Medulla oblongata (tissue), 1 donor: ENCODE measurements at regions not wholly inside any gene's neighbourhood (a gene's known extent, or its start where the extent isn't known, plus 50 kb on each side); places are given as distances from the start of the nearest gene placed in this dataset.

Source experiments
- DNase-seq: peaks from one replicate; pipeline ENCODE4 v3.0.0-alpha.2; 2015; ENCODE audit errors: extremely low spot score

- DNase-seq = no peak
Observed at GRCh38 chr2:12827721-12828120, 111.0 kb downstream of the TRIB2 start.

- DNase-seq = no peak
Observed at GRCh38 chr2:12828980-12829379, 112.2 kb downstream of the TRIB2 start.

- DNase-seq = no peak
Observed at GRCh38 chr2:12831016-12831415, 114.3 kb downstream of the TRIB2 start.

GRCh38 chr2:12834239-12834638, 117.5 kb downstream of the TRIB2 start:
- no peak for DNase-seq

- DNase-seq = no peak
Observed at GRCh38 chr2:12835733-12836132, 119.0 kb downstream of the TRIB2 start.

- no peak for DNase-seq
Observed at GRCh38 chr2:12839339-12839738, 122.6 kb downstream of the TRIB2 start.

GRCh38 chr2:12841021-12841420, 124.3 kb downstream of the TRIB2 start:
- no peak for DNase-seq

GRCh38 chr2:12842917-12843316, 126.2 kb downstream of the TRIB2 start:
- DNase-seq = no peak

GRCh38 chr2:12844511-12844910, 127.8 kb downstream of the TRIB2 start:
- peak; percentile 33 for DNase-seq

- peak; percentile 84 for DNase-seq
Observed at GRCh38 chr2:12847694-12848575, 131.2 kb downstream of the TRIB2 start.

GRCh38 chr2:12852135-12852534, 135.4 kb downstream of the TRIB2 start:
- DNase-seq = no peak

- no peak for DNase-seq
Observed at GRCh38 chr2:12854001-12854530, 137.3 kb downstream of the TRIB2 start.

GRCh38 chr2:12855508-12855907, 138.8 kb downstream of the TRIB2 start:
- no peak for DNase-seq

- DNase-seq = no peak
Observed at GRCh38 chr2:12856934-12857601, 140.3 kb downstream of the TRIB2 start.

- no peak for DNase-seq
Observed at GRCh38 chr2:12857891-12858290, 141.2 kb downstream of the TRIB2 start.

- no peak for DNase-seq
Observed at GRCh38 chr2:12858786-12859185, 142.1 kb downstream of the TRIB2 start.

- no peak for DNase-seq
Observed at GRCh38 chr2:12861344-12861930, 144.7 kb downstream of the TRIB2 start.

- no peak for DNase-seq
Observed at GRCh38 chr2:12862541-12862940, 145.8 kb downstream of the TRIB2 start.

GRCh38 chr2:12863937-12864336, 147.2 kb downstream of the TRIB2 start:
- no peak for DNase-seq

- no peak for DNase-seq
Observed at GRCh38 chr2:12867631-12868287, 151.0 kb downstream of the TRIB2 start.

GRCh38 chr2:12870692-12871091, 154.0 kb downstream of the TRIB2 start:
- DNase-seq = no peak
